MM.1S (cell line): ENCODE measurements at regions not wholly inside any gene's neighbourhood (a gene's known extent, or its start where the extent isn't known, plus 50 kb on each side); places are given as distances from the start of the nearest gene placed in this dataset.

ENCODE experiments used
- DNase-seq: peaks from one replicate; pipeline ENCODE4 v3.0.0-alpha.2; 2015
- H2AFZ ChIP-seq: fragments of 300-600 bp; sonication (generic); 2 replicates; pipeline ENCODE4 v1.6.0; 2016; ENCODE audit warnings: antibody characterized with exemption, low read length
- H3F3A ChIP-seq: fragments of 300-600 bp; sonication (generic); 2 replicates; pipeline ENCODE4 v1.6.1; 2016; ENCODE audit warnings: mild to moderate bottlenecking, antibody characterized with exemption, low read length, moderate library complexity, mixed read lengths; ENCODE audit not compliant: insufficient read depth
- H3K27ac ChIP-seq: fragments of 300-600 bp; sonication (generic); 2 replicates; pipeline ENCODE4 v1.5.1; 2016; ENCODE audit warnings: mild to moderate bottlenecking, low read length
- H3K27me3 ChIP-seq: fragments of 300-600 bp; sonication (generic); replicated peaks from 2 replicates; pipeline ENCODE4 v1.6.0; 2016; ENCODE audit warnings: low read length; ENCODE audit not compliant: insufficient read depth
- H3K36me3 ChIP-seq: fragments of 300-600 bp; sonication (generic); replicated peaks from 2 replicates; pipeline ENCODE4 v1.6.1; 2016; ENCODE audit warnings: mild to moderate bottlenecking, low read length, mixed read lengths; ENCODE audit not compliant: insufficient read depth
- H3K4me1 ChIP-seq: fragments of 300-600 bp; sonication (generic); 2 replicates; pipeline ENCODE4 v1.6.1; 2016; ENCODE audit warnings: low read length, mixed read lengths
- H3K4me2 ChIP-seq: fragments of 300-600 bp; sonication (generic); 2 replicates; pipeline ENCODE4 v1.6.0; 2016; ENCODE audit warnings: low read depth, low read length
- H3K4me3 ChIP-seq: fragments of 300-600 bp; sonication (generic); 2 replicates; pipeline ENCODE4 v1.5.1; 2016; ENCODE audit warnings: low read length, mixed read lengths
- H3K79me2 ChIP-seq: fragments of 300-600 bp; sonication (generic); 2 replicates; pipeline ENCODE4 v1.6.1; 2016; ENCODE audit warnings: mixed run types, low read length, mixed read lengths
- H3K9ac ChIP-seq: fragments of 300-600 bp; sonication (generic); 2 replicates; pipeline ENCODE4 v1.6.1; 2016; ENCODE audit warnings: low read length, mixed read lengths
- H3K9me2 ChIP-seq: fragments of 300-600 bp; sonication (generic); replicated peaks from 2 replicates; pipeline ENCODE4 v1.6.1; 2016; ENCODE audit warnings: mild to moderate bottlenecking, low read length, mixed read lengths; ENCODE audit not compliant: insufficient read depth
- H3K9me3 ChIP-seq: fragments of 300-600 bp; sonication (generic); replicated peaks from 2 replicates; pipeline ENCODE4 v1.6.1; 2016; ENCODE audit warnings: mild to moderate bottlenecking, low read length, mixed read lengths; ENCODE audit not compliant: insufficient read depth
- H4K20me1 ChIP-seq: fragments of 300-600 bp; sonication (generic); 2 replicates; pipeline ENCODE4 v1.6.1; 2016; ENCODE audit warnings: mild to moderate bottlenecking, low read length, moderate library complexity, mixed read lengths; ENCODE audit not compliant: insufficient read depth
- CTCF ChIP-seq: fragments of 300-600 bp; sonication (generic); IDR thresholded peaks from 2 replicates; pipeline ENCODE4 v1.5.1; 2016; ENCODE audit warnings: antibody characterized with exemption, low read length, mixed read lengths
- EZH2 ChIP-seq: fragments of 300-600 bp; sonication (generic); optimal IDR thresholded peaks from 2 replicates; pipeline ENCODE3; 2017; ENCODE audit warnings: low read depth, mild to moderate bottlenecking, antibody characterized with exemption, low read length, mixed read lengths
- EZH2phosphoT487 ChIP-seq: fragments of 300-600 bp; sonication (generic); IDR thresholded peaks from 2 replicates; pipeline ENCODE4 v1.6.1; 2018; ENCODE audit warnings: antibody characterized with exemption, low read length

GRCh38 chr6:33925936-33926335, 122.1 kb upstream of the MLN start:
- H3K4me2 ChIP-seq: no peak overlapping the region
- H3K4me1 ChIP-seq: no peaks in the 10 kb centered on the region
- H3K27ac ChIP-seq: no peak overlapping the region
- no peaks in the 10 kb centered on the region for H3K9me3 ChIP-seq
- H3K9me2 ChIP-seq: no peaks in the 10 kb centered on the region
- no peak overlapping the region for H2AFZ ChIP-seq
- H4K20me1 ChIP-seq: no peaks in the 10 kb centered on the region
- no peaks in the 10 kb centered on the region for H3K36me3 ChIP-seq
- peaks cover 9% of the 10 kb centered on the region; the same call in 1 of the 2 replicates for H3K27me3 ChIP-seq
- no peaks in the 10 kb centered on the region for H3K79me2 ChIP-seq
- no peak overlapping the region for H3K9ac ChIP-seq
- H3F3A ChIP-seq: no peaks in the 10 kb centered on the region
- H3K4me3 ChIP-seq: no peak overlapping the region
- no peak for DNase-seq
- TF ChIP-seq CTCF (no peak), EZH2phosphoT487 (no peak), EZH2 (no peak)

GRCh38 chr6:33925210-33925609, 121.4 kb upstream of the MLN start:
- Histone ChIP-seq H3K4me2 (no peak overlapping the region), H4K20me1 (no peaks in the 10 kb centered on the region), H3K9ac (no peak overlapping the region), H3K9me3 (no peaks in the 10 kb centered on the region), H3K27ac (no peak overlapping the region), H3K36me3 (no peaks in the 10 kb centered on the region), H3K79me2 (no peaks in the 10 kb centered on the region), H3F3A (no peaks in the 10 kb centered on the region), H3K9me2 (no peaks in the 10 kb centered on the region), H3K4me1 (no peaks in the 10 kb centered on the region), H3K4me3 (no peak overlapping the region), H2AFZ (no peak overlapping the region), H3K27me3 (peaks cover 6% of the 10 kb centered on the region; the same call in 1 of the 2 replicates)
- no peak for DNase-seq
- TF ChIP-seq EZH2phosphoT487 (no peak), CTCF (no peak)

- H3K9me2 ChIP-seq: no peaks in the 10 kb centered on the region
- H4K20me1 ChIP-seq: no peaks in the 10 kb centered on the region
- no peaks in the 10 kb centered on the region for H3K79me2 ChIP-seq
- no peaks in the 10 kb centered on the region for H3K36me3 ChIP-seq
- no peak overlapping the region for H3K9ac ChIP-seq
- no peaks in the 10 kb centered on the region for H3K4me1 ChIP-seq
- H3K4me2 ChIP-seq: no peak overlapping the region
- no peaks in the 10 kb centered on the region for H3K9me3 ChIP-seq
- no peak overlapping the region for H2AFZ ChIP-seq
- H3K27ac ChIP-seq: no peak overlapping the region
- peaks cover 9% of the 10 kb centered on the region; the same call in 1 of the 2 replicates for H3K27me3 ChIP-seq
- TF ChIP-seq EZH2 (no peak), EZH2phosphoT487 (no peak)
- no peak overlapping the region for H3K4me3 ChIP-seq
- DNase-seq: no peak
- no peaks in the 10 kb centered on the region for H3F3A ChIP-seq
These were observed 120.9 kb upstream of the MLN start for GRCh38 chr6:33924681-33925080.

GRCh38 chr6:33923857-33924514, 120.2 kb upstream of the MLN start:
- Histone ChIP-seq H2AFZ (no peak overlapping the region), H3K27me3 (peaks cover 10% of the 10 kb centered on the region; the same call in 1 of the 2 replicates), H3K9ac (no peak overlapping the region), H3K4me3 (no peak overlapping the region), H3F3A (no peaks in the 10 kb centered on the region), H3K27ac (no peak overlapping the region), H3K79me2 (no peaks in the 10 kb centered on the region), H3K4me1 (no peaks in the 10 kb centered on the region), H3K9me2 (no peaks in the 10 kb centered on the region), H3K36me3 (no peaks in the 10 kb centered on the region), H3K9me3 (no peaks in the 10 kb centered on the region), H4K20me1 (no peaks in the 10 kb centered on the region), H3K4me2 (no peak overlapping the region)
- DNase-seq: no peak
- no peak for TF ChIP-seq EZH2phosphoT487
- TF ChIP-seq EZH2: no peak
- TF ChIP-seq CTCF: no peak
